Spinal cord (tissue), 9 donors: ENCODE measurements at regions not wholly inside any gene's neighbourhood (a gene's known extent, or its start where the extent isn't known, plus 50 kb on each side); places are given as distances from the start of the nearest gene placed in this dataset.

Experiments used
- DNase-seq, 6 donors: peaks; one replicate each; pipeline versions ENCODE4 v3.0.0 to v3.0.0-alpha.2; 2013 to 2015; ENCODE audit warnings: low spot score in 6 of 6, low read depth in 4 of 6
- H3K27ac ChIP-seq: one replicate; pipeline ENCODE4 v1.5.1; 2013; ENCODE audit warnings: low read depth, low read length, control low read depth
- H3K27me3 ChIP-seq: one replicate; pipeline ENCODE4 v1.6.1; 2013; ENCODE audit warnings: low read length; ENCODE audit not compliant: control insufficient read depth, insufficient read depth
- H3K36me3 ChIP-seq: one replicate; pipeline ENCODE4 v1.6.1; 2013; ENCODE audit warnings: low read length; ENCODE audit not compliant: control insufficient read depth, insufficient read depth
- H3K4me1 ChIP-seq: one replicate; pipeline ENCODE4 v1.6.1; 2013; ENCODE audit warnings: low read length; ENCODE audit not compliant: control insufficient read depth, insufficient read depth
- H3K4me3 ChIP-seq: one replicate; pipeline ENCODE4 v1.5.1; 2013; ENCODE audit warnings: low read depth, low read length, control low read depth
- H3K9me3 ChIP-seq: one replicate; pipeline ENCODE4 v1.6.1; 2013; ENCODE audit warnings: low read length; ENCODE audit not compliant: control insufficient read depth, insufficient read depth
- WGBS: methylation state at CpG from one replicate; pipeline ENCODE4 v1.1.5; 2013; ENCODE audit warnings: missing lambda C conversion rate; ENCODE audit not compliant: insufficient coverage; 5-methylcytosine and 5-hydroxymethylcytosine counted together
- donor health status: healthy.

DNA sequence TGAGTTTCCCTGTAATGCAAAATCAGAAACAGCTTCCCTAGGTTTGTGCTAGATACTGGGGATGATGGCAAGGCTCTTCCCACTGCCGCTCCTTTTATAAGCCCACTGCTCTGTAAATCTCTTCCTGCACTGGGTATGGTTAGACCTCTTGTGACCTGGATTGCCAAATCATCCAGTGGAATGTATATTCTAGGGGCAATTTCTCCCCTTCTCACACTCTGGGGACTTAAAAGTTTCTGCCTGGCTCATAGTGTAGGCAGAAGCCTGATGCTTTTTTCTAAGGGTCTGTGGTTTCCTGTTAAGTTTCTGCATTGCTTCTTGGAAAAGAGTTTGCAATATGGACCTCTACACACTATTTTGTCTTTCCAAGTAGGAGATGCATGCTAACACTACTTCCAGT lies 1582.0 kb upstream of the PCDH20 start:
- no peaks in the 10 kb centered on the region for H3K27me3 ChIP-seq
- no peaks in the 10 kb centered on the region for H3K4me1 ChIP-seq
- H3K4me3 ChIP-seq, result no peak overlapping the region
- peaks cover 2% of the 10 kb centered on the region for H3K9me3 ChIP-seq
- no peak overlapping the region for H3K27ac ChIP-seq
- no peak for DNase-seq
- no CpG with 5 or more reads among the region's 1 CpG for WGBS
- no peaks in the 10 kb centered on the region for H3K36me3 ChIP-seq

DNA sequence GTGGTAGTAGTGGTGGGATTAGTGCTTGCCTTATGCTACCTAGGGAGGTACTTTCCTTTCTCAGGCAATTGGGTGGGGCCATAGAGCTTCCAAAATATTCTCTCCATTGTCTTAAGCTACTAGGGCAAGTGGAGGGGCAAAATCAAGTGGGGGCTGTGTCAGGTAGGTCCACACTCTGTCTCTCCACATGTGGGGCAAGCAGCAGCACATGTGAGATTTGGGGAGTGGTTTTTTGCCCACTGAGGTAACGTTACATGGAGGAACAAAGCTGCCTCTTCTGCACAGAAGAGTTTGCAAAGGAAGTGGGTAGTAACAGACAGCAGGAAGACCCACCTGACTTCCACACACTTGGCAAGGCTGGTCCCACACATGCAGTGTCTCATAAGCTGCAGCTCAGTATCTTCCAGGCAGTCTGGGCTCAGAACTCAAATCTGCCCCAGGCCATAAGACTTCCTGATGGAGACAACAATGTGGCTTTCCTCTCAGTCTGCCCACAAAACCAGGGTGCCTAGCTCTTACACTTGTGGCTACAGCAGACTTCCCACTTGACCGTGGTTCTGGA lies 1581.5 kb upstream of the PCDH20 start:
- peaks cover 2% of the 10 kb centered on the region for H3K9me3 ChIP-seq
- H3K4me3 ChIP-seq, result no peak overlapping the region
- H3K27ac ChIP-seq, result no peak overlapping the region
- no peaks in the 10 kb centered on the region for H3K36me3 ChIP-seq
- no peaks in the 10 kb centered on the region for H3K4me1 ChIP-seq
- H3K27me3 ChIP-seq, result no peaks in the 10 kb centered on the region
- DNase-seq, result no peak
- 100% methylated on average over 1 of the region's 2 CpGs for WGBS

DNA sequence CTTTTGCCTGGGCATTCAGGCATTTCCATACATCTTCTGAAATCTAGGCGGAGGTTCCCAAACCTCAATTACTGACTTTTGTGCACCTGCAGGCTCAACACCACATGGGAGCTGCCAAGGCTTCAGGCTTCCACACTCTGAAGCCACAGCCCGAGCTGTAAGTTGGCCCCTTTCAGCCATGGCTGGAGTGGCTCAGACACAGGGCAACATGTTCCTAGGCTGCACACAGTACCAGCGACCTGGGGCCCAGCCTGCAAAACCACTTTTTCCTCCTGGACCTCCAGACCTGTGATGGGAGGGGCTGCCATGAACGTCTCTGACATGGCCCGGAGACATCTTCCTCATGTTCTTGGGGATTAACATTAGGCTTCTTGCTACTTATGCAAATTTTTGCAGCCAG lies 1558.2 kb upstream of the PCDH20 start:
- Histone ChIP-seq H3K27ac (no peak overlapping the region), H3K4me1 (no peaks in the 10 kb centered on the region), H3K4me3 (no peak overlapping the region), H3K27me3 (no peaks in the 10 kb centered on the region), H3K9me3 (no peaks in the 10 kb centered on the region), H3K36me3 (no peaks in the 10 kb centered on the region)
- DNase-seq, result no peak
- 95% methylated on average over 4 of the region's 5 CpGs for WGBS

DNA sequence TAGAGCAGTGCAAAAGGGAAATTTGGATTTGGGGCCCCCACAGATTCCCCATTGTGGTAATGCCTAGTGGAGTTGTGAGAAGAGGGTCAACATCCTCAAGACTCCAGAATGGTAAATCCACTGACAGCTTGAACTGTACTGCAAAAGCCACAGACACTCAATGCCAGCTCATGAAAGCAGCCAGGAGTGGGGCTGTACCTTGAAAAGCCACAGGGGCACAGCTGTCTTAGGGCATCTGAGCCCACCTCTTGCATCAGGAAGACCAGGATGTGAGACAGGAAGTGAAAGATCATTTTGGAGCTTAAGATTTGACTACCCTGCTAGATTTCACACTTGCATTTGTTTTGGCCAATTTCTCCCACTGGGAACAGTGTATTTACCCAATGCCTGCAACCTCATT lies 1548.9 kb upstream of the PCDH20 start:
- H3K27ac ChIP-seq, result no peak overlapping the region

DNA sequence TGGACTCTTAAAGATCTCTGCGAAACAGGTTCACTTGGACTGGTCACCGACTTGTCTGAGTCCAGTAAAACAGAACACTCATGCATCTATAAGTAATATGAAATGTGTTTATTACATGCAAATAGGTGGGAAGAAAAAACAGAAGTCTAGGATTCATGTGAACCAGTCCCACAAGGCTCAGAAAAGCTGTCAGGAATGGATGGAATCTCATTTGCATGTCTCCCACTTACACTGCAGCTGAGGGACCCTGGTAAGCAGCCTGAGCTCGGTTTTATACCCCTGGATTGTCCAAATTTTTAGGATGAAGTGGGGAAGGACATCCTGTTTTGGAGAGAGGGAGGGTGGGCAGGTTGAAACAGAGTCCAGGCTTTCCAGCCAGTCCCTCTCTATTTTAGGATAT lies 1545.1 kb upstream of the PCDH20 start:
- H3K4me1 ChIP-seq, result no peaks in the 10 kb centered on the region
- no peak overlapping the region for H3K4me3 ChIP-seq
- H3K36me3 ChIP-seq, result no peaks in the 10 kb centered on the region
- no peak for DNase-seq
- H3K27ac ChIP-seq, result no peak overlapping the region
- no peaks in the 10 kb centered on the region for H3K9me3 ChIP-seq
- H3K27me3 ChIP-seq, result no peaks in the 10 kb centered on the region
- no CpG with 5 or more reads among the region's 3 CpGs for WGBS

More for the DNA sequence above, 1548.9 kb upstream of the PCDH20 start:
- Histone ChIP-seq H3K4me1 (no peaks in the 10 kb centered on the region), H3K36me3 (no peaks in the 10 kb centered on the region), H3K9me3 (no peaks in the 10 kb centered on the region), H3K27me3 (no peaks in the 10 kb centered on the region), H3K4me3 (no peak overlapping the region)
- DNase-seq, result no peak

DNA sequence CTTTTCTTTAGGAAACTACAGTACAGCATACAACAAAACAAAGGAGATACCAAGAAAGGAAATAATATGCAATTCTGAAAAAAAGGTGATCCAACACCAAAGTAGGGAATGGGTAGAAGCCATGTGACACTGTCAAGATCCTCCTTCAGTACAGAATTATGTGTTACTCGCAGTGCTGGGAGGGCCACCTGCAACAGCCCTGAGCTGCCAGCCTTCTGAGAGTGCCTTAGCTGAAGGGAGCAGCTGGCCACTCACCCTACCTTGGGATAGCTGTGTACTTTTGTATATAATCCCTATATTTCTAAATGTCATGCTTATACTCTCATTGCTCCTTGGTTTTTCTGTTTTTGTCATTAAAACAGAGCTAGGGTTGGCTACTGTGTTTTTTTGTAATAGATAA lies 1518.2 kb upstream of the PCDH20 start:
- H3K27me3 ChIP-seq, result no peaks in the 10 kb centered on the region
- no peak overlapping the region for H3K27ac ChIP-seq
- H3K36me3 ChIP-seq, result no peaks in the 10 kb centered on the region
- 80% methylated on average over 1 of the region's 1 CpG for WGBS
- H3K4me3 ChIP-seq, result no peak overlapping the region
- no peaks in the 10 kb centered on the region for H3K4me1 ChIP-seq
- DNase-seq, result no peak
- H3K9me3 ChIP-seq, result no peaks in the 10 kb centered on the region

DNA sequence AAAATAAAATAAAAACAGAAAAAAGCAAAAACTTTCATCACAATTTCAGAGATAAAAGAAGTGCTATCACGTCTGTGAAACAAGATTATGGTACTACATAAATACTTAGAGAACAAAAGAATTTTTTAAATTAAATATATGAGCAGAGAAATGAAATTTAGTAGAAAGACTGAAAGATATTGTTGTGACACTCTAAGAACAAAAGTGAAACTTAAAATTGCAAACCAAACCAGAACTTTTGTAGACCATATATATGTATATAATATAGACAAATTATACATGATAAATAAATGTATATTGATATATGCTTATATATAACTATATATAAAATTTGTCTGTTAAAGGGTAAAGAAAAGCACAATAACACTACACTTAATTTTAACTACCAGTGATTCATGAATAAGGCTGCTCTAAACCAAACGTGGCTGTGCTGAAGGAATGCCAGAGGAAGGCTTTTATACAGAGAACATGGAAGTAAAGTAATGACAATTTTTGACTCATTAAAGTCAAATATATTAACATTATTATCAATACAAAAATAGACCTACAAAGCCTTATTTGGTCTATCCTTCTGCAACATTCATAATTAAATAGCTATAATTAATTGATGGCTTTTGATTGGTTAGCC lies 1516.7 kb upstream of the PCDH20 start:
- Histone ChIP-seq H3K9me3 (peaks cover 2% of the 10 kb centered on the region), H3K4me3 (no peak overlapping the region), H3K27ac (no peak overlapping the region), H3K36me3 (no peaks in the 10 kb centered on the region), H3K4me1 (no peaks in the 10 kb centered on the region), H3K27me3 (no peaks in the 10 kb centered on the region)
- WGBS, result no CpG with 5 or more reads among the region's 2 CpGs
- no peak for DNase-seq

DNA sequence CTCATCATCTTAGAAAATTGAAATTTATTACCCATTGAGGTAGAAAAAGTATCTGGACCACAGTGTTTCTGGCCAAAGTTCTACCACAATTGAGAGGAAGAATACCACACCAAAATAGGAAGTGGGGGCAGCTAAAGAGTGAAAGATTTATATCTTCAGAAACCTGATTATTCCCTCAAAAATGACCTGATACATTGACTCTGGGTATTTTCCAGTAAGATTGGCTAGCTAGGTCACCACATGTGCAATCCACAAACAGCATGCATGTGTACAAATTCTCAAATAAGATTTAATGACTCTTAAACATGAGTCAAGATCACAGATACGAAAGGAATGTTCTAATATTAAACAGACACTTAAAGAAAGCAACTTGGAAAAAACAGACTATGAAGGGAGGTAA lies 1516.2 kb upstream of the PCDH20 start:
- DNase-seq, result no peak
- Histone ChIP-seq H3K4me3 (no peak overlapping the region), H3K27ac (no peak overlapping the region), H3K9me3 (peaks cover 2% of the 10 kb centered on the region), H3K36me3 (no peaks in the 10 kb centered on the region), H3K27me3 (no peaks in the 10 kb centered on the region), H3K4me1 (no peaks in the 10 kb centered on the region)
- WGBS, result no CpG with 5 or more reads among the region's 1 CpG

DNA sequence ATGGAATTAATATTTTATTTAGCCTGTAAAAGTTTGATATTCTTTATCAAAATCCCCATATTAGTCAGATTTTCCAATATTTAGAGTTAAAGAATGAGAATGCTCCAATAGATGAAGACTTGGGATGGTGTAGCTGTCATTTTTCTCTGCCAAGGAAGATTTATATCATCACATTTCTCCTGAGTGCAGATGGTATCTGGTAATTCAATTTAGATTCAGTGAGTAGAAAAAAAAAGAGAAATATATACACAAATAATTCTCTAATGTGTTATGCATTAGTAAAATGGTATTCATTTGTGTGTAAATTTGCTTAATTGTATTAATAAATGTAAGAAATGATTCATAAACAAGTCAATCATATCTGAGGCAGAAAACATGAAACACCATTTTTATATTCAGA lies 1508.7 kb upstream of the PCDH20 start:
- no peak overlapping the region for H3K27ac ChIP-seq

DNA sequence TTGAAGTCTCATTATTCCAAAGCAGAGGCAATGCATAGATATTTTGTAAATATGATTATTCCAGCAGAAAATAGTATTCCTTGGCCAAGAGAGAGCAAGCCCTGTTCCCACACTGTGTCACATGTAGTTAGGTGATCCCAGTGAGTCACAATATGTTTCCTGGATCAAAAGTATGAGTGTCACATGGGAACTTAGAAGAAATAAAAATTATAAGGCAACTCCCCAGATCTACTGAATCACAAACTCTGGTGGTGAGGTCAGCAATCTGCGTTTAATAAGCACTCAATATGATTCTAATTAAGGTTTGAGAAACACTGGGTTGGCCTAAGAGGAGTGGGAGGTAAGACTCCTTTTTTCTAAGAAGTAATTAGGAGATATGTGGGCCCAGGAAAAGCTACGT lies 1504.5 kb upstream of the PCDH20 start:
- Histone ChIP-seq H3K9me3 (no peaks in the 10 kb centered on the region), H3K36me3 (no peaks in the 10 kb centered on the region), H3K27ac (no peak overlapping the region), H3K27me3 (no peaks in the 10 kb centered on the region), H3K4me1 (no peaks in the 10 kb centered on the region), H3K4me3 (no peak overlapping the region)
- DNase-seq, result no peak
- no CpG with 5 or more reads among the region's 2 CpGs for WGBS

More for the DNA sequence above, 1508.7 kb upstream of the PCDH20 start:
- peaks cover 2% of the 10 kb centered on the region for H3K9me3 ChIP-seq
- H3K36me3 ChIP-seq, result no peaks in the 10 kb centered on the region
- H3K4me1 ChIP-seq, result no peaks in the 10 kb centered on the region
- H3K27me3 ChIP-seq, result no peaks in the 10 kb centered on the region
- peak in 1 of 6 donors; percentile 1 for DNase-seq
- no peak overlapping the region for H3K4me3 ChIP-seq
